K562 (cell line): ENCODE measurements at regions not wholly inside any gene's neighbourhood (a gene's known extent, or its start where the extent isn't known, plus 50 kb on each side); places are given as distances from the start of the nearest gene placed in this dataset.

ENCODE experiments used
- TEAD4 ChIP-seq, 2 experiments: sonication (generic) in 1 of 2; formaldehyde crosslinking in 1 of 2; IDR thresholded peaks; 2 replicates each; pipeline versions ENCODE4 v1.6.1 to v1.8.0; 2012 to 2022; ENCODE audit warnings: borderline replicate concordance in 1 of 2, inconsistent platforms in 1 of 2, low read length in 1 of 2, mild to moderate bottlenecking in 1 of 2, missing genetic modification reagents in 1 of 2
- ZBTB17 ChIP-seq: fragments of 450-650 bp; formaldehyde crosslinking; IDR thresholded peaks from 2 replicates; pipeline ENCODE4 v1.4.0; 2020; ENCODE audit warnings: mild to moderate bottlenecking
- ZBTB8A ChIP-seq: fragments of 450-650 bp; IDR thresholded peaks from 2 replicates; pipeline ENCODE4 v1.6.1; 2018; ENCODE audit warnings: mild to moderate bottlenecking, moderate library complexity; ENCODE audit not compliant: partially characterized antibody
- TF ChIP-seq, protein P1 (sequence below): fragments of 450-650 bp; IDR thresholded peaks from 2 replicates; pipeline ENCODE4 v1.6.1; 2016
- TF ChIP-seq, protein P2 (sequence below): fragments of 250-450 bp; sonication (Bioruptor Pico); IDR thresholded peaks from 2 replicates; pipeline ENCODE4 v1.4.0; 2020; ENCODE audit warnings: borderline replicate concordance
- TF ChIP-seq, protein P3 (sequence below): fragments of 150-350 bp; conservative IDR thresholded peaks from 2 replicates; pipeline ENCODE4 v1.6.1; 2014; ENCODE audit warnings: low read length

DNA sequence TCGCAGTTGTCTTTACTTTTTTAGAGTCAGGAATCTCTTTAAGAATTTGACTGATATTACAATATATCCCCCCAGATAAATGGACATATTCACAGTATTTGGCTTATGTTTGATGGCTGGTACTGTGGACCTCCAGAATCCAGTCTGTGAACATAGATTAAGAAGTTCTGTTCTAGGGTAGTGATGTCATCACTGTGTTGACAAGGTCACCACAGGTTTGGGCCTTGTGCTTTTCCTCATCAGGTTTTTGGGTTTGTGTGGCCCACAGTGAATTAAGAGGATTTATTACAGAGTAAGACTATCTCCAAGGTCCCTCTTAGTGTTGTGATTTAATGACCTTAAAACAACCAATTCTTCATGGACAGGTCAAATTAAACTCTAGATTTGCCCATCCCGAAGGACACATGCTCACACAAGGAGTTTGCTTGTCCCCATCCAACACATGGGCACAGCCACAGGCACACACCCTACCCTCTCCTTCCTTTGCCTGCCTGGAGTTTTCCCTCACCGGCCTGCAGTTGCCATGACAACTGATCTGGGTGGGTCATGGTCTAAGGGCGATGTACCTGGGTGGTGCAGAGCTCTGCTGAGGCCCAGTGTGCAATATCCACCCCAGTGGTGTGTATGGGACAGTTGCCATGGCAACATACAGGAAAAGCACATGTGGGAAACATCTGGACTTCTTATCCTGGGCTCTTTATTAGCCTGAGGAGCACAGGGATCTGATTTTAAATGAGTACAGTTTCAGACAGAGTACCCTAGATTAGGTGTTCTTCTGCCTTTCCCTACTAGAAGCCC, 98.6 kb downstream of the NAV1 start (continued):
- no peak for TF ChIP-seq TEAD4 (IDR thresholded peaks at IDR 0.05; ENCODE audit: low read length)
- no peak for TF ChIP-seq TEAD4 (CRISPR knock-in tag; IDR thresholded peaks at IDR 0.05; ENCODE audit: borderline replicate concordance)
- no peak for TF ChIP-seq ZBTB17 (CRISPR knock-in tag)
- no peak for TF ChIP-seq ZBTB8A
- TF ChIP-seq, protein P1, sequence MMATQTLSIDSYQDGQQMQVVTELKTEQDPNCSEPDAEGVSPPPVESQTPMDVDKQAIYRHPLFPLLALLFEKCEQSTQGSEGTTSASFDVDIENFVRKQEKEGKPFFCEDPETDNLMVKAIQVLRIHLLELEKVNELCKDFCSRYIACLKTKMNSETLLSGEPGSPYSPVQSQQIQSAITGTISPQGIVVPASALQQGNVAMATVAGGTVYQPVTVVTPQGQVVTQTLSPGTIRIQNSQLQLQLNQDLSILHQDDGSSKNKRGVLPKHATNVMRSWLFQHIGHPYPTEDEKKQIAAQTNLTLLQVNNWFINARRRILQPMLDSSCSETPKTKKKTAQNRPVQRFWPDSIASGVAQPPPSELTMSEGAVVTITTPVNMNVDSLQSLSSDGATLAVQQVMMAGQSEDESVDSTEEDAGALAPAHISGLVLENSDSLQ: no peak
- TF ChIP-seq, protein P2, sequence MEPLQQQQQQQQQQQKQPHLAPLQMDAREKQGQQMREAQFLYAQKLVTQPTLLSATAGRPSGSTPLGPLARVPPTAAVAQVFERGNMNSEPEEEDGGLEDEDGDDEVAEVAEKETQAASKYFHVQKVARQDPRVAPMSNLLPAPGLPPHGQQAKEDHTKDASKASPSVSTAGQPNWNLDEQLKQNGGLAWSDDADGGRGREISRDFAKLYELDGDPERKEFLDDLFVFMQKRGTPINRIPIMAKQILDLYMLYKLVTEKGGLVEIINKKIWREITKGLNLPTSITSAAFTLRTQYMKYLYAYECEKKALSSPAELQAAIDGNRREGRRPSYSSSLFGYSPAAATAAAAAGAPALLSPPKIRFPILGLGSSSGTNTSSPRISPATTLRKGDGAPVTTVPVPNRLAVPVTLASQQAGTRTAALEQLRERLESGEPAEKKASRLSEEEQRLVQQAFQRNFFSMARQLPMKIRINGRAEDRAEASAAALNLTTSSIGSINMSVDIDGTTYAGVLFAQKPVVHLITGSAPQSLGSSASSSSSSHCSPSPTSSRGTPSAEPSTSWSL (CRISPR knock-in tag): no peak
- TF ChIP-seq, protein P3, sequence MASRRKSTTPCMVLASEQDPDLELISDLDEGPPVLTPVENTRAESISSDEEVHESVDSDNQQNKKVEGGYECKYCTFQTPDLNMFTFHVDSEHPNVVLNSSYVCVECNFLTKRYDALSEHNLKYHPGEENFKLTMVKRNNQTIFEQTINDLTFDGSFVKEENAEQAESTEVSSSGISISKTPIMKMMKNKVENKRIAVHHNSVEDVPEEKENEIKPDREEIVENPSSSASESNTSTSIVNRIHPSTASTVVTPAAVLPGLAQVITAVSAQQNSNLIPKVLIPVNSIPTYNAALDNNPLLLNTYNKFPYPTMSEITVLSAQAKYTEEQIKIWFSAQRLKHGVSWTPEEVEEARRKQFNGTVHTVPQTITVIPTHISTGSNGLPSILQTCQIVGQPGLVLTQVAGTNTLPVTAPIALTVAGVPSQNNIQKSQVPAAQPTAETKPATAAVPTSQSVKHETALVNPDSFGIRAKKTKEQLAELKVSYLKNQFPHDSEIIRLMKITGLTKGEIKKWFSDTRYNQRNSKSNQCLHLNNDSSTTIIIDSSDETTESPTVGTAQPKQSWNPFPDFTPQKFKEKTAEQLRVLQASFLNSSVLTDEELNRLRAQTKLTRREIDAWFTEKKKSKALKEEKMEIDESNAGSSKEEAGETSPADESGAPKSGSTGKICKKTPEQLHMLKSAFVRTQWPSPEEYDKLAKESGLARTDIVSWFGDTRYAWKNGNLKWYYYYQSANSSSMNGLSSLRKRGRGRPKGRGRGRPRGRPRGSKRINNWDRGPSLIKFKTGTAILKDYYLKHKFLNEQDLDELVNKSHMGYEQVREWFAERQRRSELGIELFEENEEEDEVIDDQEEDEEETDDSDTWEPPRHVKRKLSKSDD: no peak
